ENCODE measurements at regions not wholly inside any gene's neighbourhood (a gene's known extent, or its start where the extent isn't known, plus 50 kb on each side); places are given as distances from the start of the nearest gene placed in this dataset.

DNA sequence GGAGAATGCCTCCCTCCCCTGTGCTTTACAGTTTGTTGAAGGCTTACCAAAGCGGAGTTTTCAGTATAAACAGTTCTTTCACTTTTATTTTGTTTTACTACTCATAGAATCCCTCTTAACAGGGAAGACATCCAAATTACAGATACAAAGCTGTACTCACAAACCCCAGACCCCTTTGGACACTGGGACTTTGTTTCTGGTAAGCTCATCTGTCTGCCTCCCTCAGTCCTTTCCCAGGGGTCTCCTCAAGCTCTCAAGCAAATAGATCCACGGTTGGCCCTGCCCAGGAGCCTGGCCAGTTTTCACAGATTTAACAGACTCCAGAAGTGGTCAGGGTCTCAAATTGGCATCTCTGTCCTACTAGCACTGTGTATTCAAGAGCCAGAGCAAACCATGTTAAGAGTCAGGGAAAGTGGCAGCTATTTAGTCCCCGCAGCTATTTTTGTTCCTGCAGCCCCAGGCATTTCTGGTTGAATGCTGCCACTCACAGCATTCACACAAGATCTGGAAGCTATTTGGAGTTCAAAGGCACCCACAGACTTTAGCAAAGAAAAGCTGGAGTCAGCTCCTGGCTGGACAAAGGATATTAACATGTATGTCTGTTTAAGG is 54.2 kb downstream of the TMEM100 start:
- WGBS, 5 donors, result 73 to 84% (median 81%) methylated on average over 3 of the region's 3 CpGs

GRCh38 chr17:55666806-55667205 is 55.9 kb downstream of the TMEM100 start:
- Histone ChIP-seq H3K4me1 (peaks cover 0 to 19% (median 5%) of the 10 kb centered on the region in 6 donors), H3K36me3 (no peaks in the 10 kb centered on the region), H3K4me3 (no peak overlapping the region), H3K9me3 (no peaks in the 10 kb centered on the region), H3K27ac (no peak overlapping the region), H3K27me3 (replicated peaks in 1 of 7) (peaks cover 0 to 5% (median 0%) of the 10 kb centered on the region in 7 donors)
- TF ChIP-seq, protein P1, sequence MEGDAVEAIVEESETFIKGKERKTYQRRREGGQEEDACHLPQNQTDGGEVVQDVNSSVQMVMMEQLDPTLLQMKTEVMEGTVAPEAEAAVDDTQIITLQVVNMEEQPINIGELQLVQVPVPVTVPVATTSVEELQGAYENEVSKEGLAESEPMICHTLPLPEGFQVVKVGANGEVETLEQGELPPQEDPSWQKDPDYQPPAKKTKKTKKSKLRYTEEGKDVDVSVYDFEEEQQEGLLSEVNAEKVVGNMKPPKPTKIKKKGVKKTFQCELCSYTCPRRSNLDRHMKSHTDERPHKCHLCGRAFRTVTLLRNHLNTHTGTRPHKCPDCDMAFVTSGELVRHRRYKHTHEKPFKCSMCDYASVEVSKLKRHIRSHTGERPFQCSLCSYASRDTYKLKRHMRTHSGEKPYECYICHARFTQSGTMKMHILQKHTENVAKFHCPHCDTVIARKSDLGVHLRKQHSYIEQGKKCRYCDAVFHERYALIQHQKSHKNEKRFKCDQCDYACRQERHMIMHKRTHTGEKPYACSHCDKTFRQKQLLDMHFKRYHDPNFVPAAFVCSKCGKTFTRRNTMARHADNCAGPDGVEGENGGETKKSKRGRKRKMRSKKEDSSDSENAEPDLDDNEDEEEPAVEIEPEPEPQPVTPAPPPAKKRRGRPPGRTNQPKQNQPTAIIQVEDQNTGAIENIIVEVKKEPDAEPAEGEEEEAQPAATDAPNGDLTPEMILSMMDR (IDR thresholded peaks at IDR 0.05 in 8 of 11, conservative IDR thresholded peaks at IDR 0.05 in 3 of 11), result no peak
- no peak for TF ChIP-seq POLR2AphosphoS5 (IDR thresholded peaks at IDR 0.05)
- no peak for TF ChIP-seq POLR2A (IDR thresholded peaks at IDR 0.05)
- no peak for DNase-seq
- 37 to 63% (median 53%) methylated on average over 2 of the region's 2 CpGs for WGBS, 5 donors
- intact Hi-C loops (cut with DNase I; ENCODE audit: low total_unique reads), result no loop called here

More for the DNA sequence above, 54.2 kb downstream of the TMEM100 start:
- DNase-seq, result no peak
- Histone ChIP-seq H3K9me3 (no peaks in the 10 kb centered on the region), H3K27ac (no peak overlapping the region), H3K4me1 (peaks cover 0 to 27% (median 5%) of the 10 kb centered on the region in 6 donors), H3K4me3 (no peak overlapping the region), H3K36me3 (no peaks in the 10 kb centered on the region), H3K27me3 (replicated peaks in 1 of 7) (peaks cover 0 to 5% (median 0%) of the 10 kb centered on the region in 7 donors)
- TF ChIP-seq, protein P1 (IDR thresholded peaks at IDR 0.05 in 8 of 11, conservative IDR thresholded peaks at IDR 0.05 in 3 of 11), result no peak
- no peak for TF ChIP-seq POLR2A (IDR thresholded peaks at IDR 0.05)
- intact Hi-C loops (cut with DNase I; ENCODE audit: low total_unique reads), result no loop called here

DNA sequence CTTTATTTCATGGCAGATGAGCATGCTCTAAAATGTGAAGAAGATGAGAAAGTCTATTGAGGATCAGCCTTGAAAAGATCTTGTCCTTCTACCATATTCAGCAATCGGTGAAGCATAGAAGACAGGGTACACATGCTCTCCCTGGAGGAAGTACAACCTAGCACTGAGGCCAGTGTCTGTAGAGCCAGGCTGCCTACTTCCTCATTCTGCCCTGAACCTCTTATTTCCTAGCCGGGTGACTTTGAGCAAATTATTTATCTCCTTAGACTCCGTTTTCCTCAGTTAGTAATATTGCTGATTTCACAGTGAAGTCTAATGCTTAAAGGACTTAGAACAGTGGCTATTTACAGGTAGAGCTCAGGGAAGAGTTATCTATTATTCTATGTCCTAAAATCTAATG is 58.4 kb downstream of the TMEM100 start:
- WGBS, 5 donors, result 18 to 42% (median 24%) methylated on average over 3 of the region's 3 CpGs

DNA sequence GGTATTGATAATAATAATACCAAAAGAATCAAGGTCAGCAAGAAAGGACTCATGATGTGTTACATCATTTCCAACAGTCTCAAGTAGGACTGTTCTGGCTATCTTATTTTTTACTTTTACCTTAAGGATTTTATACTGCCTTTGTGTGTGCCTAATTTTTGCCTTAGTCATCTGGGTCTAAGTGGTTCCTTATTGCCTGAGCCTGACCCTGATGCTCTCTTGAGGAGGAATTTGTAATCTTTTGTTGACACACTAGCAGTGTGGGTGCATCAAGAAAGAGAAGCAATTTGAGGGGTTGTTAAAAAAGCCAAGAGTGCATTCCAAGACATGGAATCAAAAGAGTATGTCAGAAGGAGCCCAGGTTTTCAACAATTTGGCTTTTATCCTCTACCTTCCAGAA is 59.3 kb downstream of the TMEM100 start:
- H3K4me3 ChIP-seq, result no peak overlapping the region
- no peak for DNase-seq
- no peaks in the 10 kb centered on the region for H3K9me3 ChIP-seq
- no peaks in the 10 kb centered on the region for H3K36me3 ChIP-seq
- peaks cover 0 to 30% (median 5%) of the 10 kb centered on the region in 6 donors for H3K4me1 ChIP-seq
- H3K27me3 ChIP-seq (replicated peaks in 1 of 7), result no peaks in the 10 kb centered on the region
- no peak overlapping the region for H3K27ac ChIP-seq
- TF ChIP-seq POLR2A (IDR thresholded peaks at IDR 0.05) (no peak), POLR2AphosphoS5 (IDR thresholded peaks at IDR 0.05) (no peak)
- TF ChIP-seq, protein P1 (IDR thresholded peaks at IDR 0.05 in 8 of 11, conservative IDR thresholded peaks at IDR 0.05 in 3 of 11), result no peak
- intact Hi-C loops (cut with DNase I; ENCODE audit: low total_unique reads), result no loop called here

More for the DNA sequence above, 58.4 kb downstream of the TMEM100 start:
- TF ChIP-seq, protein P1 (IDR thresholded peaks at IDR 0.05 in 8 of 11, conservative IDR thresholded peaks at IDR 0.05 in 3 of 11), result no peak
- TF ChIP-seq POLR2A (IDR thresholded peaks at IDR 0.05), result no peak
- TF ChIP-seq POLR2AphosphoS5 (IDR thresholded peaks at IDR 0.05), result no peak
- H3K4me3 ChIP-seq, result no peak overlapping the region
- H3K9me3 ChIP-seq, result no peaks in the 10 kb centered on the region
- H3K27me3 ChIP-seq (replicated peaks in 1 of 7), result no peaks in the 10 kb centered on the region
- DNase-seq, result no peak
- intact Hi-C loops (cut with DNase I; ENCODE audit: low total_unique reads), result no loop called here
- peaks cover 0 to 30% (median 5%) of the 10 kb centered on the region in 6 donors for H3K4me1 ChIP-seq
- H3K27ac ChIP-seq, result peak overlapping the region in 3 of 8 donors; percentile 38 to 47 (median 44)
- H3K36me3 ChIP-seq, result no peaks in the 10 kb centered on the region

All from spleen (tissue), 11 donors.